ENCODE measurements at regions not wholly inside any gene's neighbourhood (a gene's known extent, or its start where the extent isn't known, plus 50 kb on each side); places are given as distances from the start of the nearest gene placed in this dataset.

- TF ChIP-seq, protein P1, sequence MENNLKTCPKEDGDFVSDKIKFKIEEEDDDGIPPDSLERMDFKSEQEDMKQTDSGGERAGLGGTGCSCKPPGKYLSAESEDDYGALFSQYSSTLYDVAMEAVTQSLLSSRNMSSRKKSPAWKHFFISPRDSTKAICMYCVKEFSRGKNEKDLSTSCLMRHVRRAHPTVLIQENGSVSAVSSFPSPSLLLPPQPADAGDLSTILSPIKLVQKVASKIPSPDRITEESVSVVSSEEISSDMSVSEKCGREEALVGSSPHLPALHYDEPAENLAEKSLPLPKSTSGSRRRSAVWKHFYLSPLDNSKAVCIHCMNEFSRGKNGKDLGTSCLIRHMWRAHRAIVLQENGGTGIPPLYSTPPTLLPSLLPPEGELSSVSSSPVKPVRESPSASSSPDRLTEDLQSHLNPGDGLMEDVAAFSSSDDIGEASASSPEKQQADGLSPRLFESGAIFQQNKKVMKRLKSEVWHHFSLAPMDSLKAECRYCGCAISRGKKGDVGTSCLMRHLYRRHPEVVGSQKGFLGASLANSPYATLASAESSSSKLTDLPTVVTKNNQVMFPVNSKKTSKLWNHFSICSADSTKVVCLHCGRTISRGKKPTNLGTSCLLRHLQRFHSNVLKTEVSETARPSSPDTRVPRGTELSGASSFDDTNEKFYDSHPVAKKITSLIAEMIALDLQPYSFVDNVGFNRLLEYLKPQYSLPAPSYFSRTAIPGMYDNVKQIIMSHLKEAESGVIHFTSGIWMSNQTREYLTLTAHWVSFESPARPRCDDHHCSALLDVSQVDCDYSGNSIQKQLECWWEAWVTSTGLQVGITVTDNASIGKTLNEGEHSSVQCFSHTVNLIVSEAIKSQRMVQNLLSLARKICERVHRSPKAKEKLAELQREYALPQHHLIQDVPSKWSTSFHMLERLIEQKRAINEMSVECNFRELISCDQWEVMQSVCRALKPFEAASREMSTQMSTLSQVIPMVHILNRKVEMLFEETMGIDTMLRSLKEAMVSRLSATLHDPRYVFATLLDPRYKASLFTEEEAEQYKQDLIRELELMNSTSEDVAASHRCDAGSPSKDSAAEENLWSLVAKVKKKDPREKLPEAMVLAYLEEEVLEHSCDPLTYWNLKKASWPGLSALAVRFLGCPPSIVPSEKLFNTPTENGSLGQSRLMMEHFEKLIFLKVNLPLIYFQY (CRISPR knock-in tag; IDR thresholded peaks at IDR 0.05; ENCODE audit: borderline replicate concordance), result no peak
- TF ChIP-seq SMAD1 (CRISPR knock-in tag; IDR thresholded peaks at IDR 0.05; ENCODE audit: borderline replicate concordance, low read depth), result no peak
Observed at GRCh38 chr5:168176251-168176650, 115.2 kb upstream of the WWC1 start (continued).

DNA sequence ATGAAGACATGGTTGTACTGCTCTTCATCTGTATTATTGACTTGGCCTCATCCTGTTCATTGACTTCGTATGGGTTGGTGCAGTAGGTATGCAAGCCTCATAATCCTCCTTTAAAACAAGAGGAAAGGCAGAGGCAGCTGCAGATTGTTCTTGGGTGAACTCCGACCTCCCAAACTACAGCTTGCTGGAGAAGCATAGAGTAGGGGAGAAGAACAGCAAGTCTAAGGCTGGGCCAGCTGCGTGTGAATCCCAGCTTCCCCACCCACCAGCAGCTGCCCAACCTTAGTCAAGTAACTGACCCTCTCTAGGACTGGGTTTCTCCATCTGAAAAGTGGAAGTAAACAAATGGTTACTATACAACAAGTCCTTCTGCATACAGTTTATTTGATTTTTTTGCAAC lies 114.5 kb upstream of the WWC1 start:
- CTCF ChIA-PET (ENCODE audit: low intra/inter-chr PET ratio, low total read pairs), result no interaction called here
- H2AFZ ChIP-seq (ENCODE audit: low read length), result no peak overlapping the region
- no peaks in the 10 kb centered on the region for H3K4me1 ChIP-seq (ENCODE audit: insufficient read depth, low read length)
- DNase-seq (ENCODE audit: low spot score), result no peak
- no peaks in the 10 kb centered on the region for H3K36me3 ChIP-seq (replicated peaks in 1 of 2; ENCODE audit: control insufficient read depth in 1 of 2, insufficient read depth in 2 of 2, low read length in 2 of 2)
- no peak for FAIRE-seq
- no peak overlapping the region for H3K9ac ChIP-seq (ENCODE audit: insufficient read depth, low read depth, low read length)
- H3K4me2 ChIP-seq (ENCODE audit: low read depth, low read length), result no peak overlapping the region
- BruUV-seq (replicated peaks), result no TSS peak
- POLR2A ChIA-PET, result no interaction called here
- intact Hi-C loops (cut with micrococcal nuclease; ENCODE audit: unreplicated experiment), result no loop called here
- H4K20me1 ChIP-seq (ENCODE audit: insufficient read depth, low read length), result no peaks in the 10 kb centered on the region
- no peak overlapping the region for H3K4me3 ChIP-seq (replicated peaks in 1 of 3; ENCODE audit: insufficient read depth in 1 of 3, low read depth in 2 of 3, low read length in 3 of 3)
- H3K9me3 ChIP-seq (ENCODE audit: low read length), result no peaks in the 10 kb centered on the region
- 6% methylated on average over 3 of the region's 3 CpGs for WGBS (ENCODE audit: low lambda C conversion rate)
- no peak for ATAC-seq
- H3K27ac ChIP-seq (ENCODE audit: extremely low read length, insufficient read depth, low read length), result no peak overlapping the region
- in situ Hi-C loops (cut with HindIII; ENCODE audit: extremely low pct_ligation_motif_present, low pct_unique_long_range_greater_than_20kb), result no loop called here
- no peaks in the 10 kb centered on the region for H3K79me2 ChIP-seq (ENCODE audit: insufficient read depth, low read length)
- H3K27me3 ChIP-seq (ENCODE audit: control insufficient read depth in 1 of 2, insufficient read depth in 2 of 2, low read length in 2 of 2), result 0 out of 5 replicates have a peak, but pooled peaks cover 2 to 5% of the 10 kb centered on the region in 2 experiments
- TF ChIP-seq GTF3A (CRISPR knock-in tag; conservative IDR thresholded peaks at IDR 0.05) (no peak), ZNF713 (CRISPR knock-in tag; IDR thresholded peaks at IDR 0.05) (no peak), REPIN1 (CRISPR knock-in tag; IDR thresholded peaks at IDR 0.05; ENCODE audit: borderline replicate concordance, low read depth) (no peak), ISX (CRISPR knock-in tag; conservative IDR thresholded peaks at IDR 0.05) (no peak), ZZZ3 (CRISPR knock-in tag; IDR thresholded peaks at IDR 0.05; ENCODE audit: borderline replicate concordance) (no peak), TBP (CRISPR knock-in tag; IDR thresholded peaks at IDR 0.05) (no peak), ZSCAN20 (CRISPR knock-in tag; IDR thresholded peaks at IDR 0.05; ENCODE audit: borderline replicate concordance) (no peak), ATF1 (CRISPR knock-in tag; IDR thresholded peaks at IDR 0.05) (no peak), ELK4 (CRISPR knock-in tag; IDR thresholded peaks at IDR 0.05; ENCODE audit: borderline replicate concordance) (no peak)
- TF ChIP-seq, protein P2, sequence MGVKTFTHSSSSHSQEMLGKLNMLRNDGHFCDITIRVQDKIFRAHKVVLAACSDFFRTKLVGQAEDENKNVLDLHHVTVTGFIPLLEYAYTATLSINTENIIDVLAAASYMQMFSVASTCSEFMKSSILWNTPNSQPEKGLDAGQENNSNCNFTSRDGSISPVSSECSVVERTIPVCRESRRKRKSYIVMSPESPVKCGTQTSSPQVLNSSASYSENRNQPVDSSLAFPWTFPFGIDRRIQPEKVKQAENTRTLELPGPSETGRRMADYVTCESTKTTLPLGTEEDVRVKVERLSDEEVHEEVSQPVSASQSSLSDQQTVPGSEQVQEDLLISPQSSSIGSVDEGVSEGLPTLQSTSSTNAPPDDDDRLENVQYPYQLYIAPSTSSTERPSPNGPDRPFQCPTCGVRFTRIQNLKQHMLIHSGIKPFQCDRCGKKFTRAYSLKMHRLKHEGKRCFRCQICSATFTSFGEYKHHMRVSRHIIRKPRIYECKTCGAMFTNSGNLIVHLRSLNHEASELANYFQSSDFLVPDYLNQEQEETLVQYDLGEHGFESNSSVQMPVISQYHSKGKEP (CRISPR knock-in tag; IDR thresholded peaks at IDR 0.05), result no peak
- TF ChIP-seq, protein P3, sequence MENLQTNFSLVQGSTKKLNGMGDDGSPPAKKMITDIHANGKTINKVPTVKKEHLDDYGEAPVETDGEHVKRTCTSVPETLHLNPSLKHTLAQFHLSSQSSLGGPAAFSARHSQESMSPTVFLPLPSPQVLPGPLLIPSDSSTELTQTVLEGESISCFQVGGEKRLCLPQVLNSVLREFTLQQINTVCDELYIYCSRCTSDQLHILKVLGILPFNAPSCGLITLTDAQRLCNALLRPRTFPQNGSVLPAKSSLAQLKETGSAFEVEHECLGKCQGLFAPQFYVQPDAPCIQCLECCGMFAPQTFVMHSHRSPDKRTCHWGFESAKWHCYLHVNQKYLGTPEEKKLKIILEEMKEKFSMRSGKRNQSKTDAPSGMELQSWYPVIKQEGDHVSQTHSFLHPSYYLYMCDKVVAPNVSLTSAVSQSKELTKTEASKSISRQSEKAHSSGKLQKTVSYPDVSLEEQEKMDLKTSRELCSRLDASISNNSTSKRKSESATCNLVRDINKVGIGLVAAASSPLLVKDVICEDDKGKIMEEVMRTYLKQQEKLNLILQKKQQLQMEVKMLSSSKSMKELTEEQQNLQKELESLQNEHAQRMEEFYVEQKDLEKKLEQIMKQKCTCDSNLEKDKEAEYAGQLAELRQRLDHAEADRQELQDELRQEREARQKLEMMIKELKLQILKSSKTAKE (CRISPR knock-in tag; IDR thresholded peaks at IDR 0.05; ENCODE audit: borderline replicate concordance), result no peak
